ENCODE measurements at regions not wholly inside any gene's neighbourhood (a gene's known extent, or its start where the extent isn't known, plus 50 kb on each side); places are given as distances from the start of the nearest gene placed in this dataset.

DNA sequence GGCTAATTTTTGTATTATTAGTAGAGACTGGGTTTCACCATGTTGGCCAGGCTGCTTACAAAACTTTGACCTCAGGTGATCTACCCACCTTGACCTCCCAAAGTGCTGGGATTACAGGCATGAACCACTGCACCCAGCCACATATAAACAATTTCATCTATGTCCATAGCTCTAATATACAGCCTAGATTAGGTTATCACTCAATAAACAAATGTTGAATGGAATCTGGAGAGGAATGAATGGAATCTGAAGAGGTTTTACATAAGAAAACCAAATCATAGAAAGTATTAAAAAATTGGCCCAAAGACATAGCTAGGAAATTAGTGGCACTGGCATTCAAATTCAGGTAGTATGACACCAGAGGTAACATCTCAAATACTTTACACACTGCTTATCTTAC, 1401.4 kb upstream of the TENM4 start:
- TF ChIP-seq POLR2A (IDR thresholded peaks at IDR 0.05) = no peak
- TF ChIP-seq, protein P1, sequence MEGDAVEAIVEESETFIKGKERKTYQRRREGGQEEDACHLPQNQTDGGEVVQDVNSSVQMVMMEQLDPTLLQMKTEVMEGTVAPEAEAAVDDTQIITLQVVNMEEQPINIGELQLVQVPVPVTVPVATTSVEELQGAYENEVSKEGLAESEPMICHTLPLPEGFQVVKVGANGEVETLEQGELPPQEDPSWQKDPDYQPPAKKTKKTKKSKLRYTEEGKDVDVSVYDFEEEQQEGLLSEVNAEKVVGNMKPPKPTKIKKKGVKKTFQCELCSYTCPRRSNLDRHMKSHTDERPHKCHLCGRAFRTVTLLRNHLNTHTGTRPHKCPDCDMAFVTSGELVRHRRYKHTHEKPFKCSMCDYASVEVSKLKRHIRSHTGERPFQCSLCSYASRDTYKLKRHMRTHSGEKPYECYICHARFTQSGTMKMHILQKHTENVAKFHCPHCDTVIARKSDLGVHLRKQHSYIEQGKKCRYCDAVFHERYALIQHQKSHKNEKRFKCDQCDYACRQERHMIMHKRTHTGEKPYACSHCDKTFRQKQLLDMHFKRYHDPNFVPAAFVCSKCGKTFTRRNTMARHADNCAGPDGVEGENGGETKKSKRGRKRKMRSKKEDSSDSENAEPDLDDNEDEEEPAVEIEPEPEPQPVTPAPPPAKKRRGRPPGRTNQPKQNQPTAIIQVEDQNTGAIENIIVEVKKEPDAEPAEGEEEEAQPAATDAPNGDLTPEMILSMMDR (IDR thresholded peaks at IDR 0.05) = no peak

Measured in Peyer's patch (tissue), 4 donors.